ENCODE measurements at regions not wholly inside any gene's neighbourhood (a gene's known extent, or its start where the extent isn't known, plus 50 kb on each side); places are given as distances from the start of the nearest gene placed in this dataset.

DNA sequence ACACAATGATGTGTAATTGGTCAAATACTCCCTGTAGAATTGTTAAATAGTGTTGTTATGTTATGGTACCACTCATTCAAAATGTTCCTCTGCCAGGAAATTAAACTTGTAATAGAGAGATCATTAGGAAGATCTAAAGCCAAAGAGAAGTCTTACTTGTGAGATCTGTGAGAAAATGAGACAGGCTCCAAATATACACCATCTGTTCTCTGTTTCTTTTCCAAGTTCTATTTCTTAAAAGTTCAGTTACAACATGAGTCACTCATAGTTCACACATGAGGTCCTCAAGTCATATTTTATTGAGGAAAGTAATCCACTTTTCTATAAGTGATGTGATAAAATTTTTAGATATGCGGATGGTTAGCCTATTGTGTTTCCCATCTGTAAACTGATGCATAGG is 1038.1 kb upstream of the PRR20A start:
- no peaks in the 10 kb centered on the region; the same call in 1 of the 2 replicates for H3K27me3 ChIP-seq
- H3K36me3 ChIP-seq = no peaks in the 10 kb centered on the region
- no peak for TF ChIP-seq CTCF (IDR thresholded peaks at IDR 0.05; ENCODE audit: low read depth, low read length)
- no peaks in the 10 kb centered on the region for H3K9me3 ChIP-seq
- no peak overlapping the region for H3K4me3 ChIP-seq (ENCODE audit: low read depth, low read length)
- DNase-seq = no peak
- H3K4me1 ChIP-seq = no peaks in the 10 kb centered on the region

GRCh38 chr13:56110751-56111150 is 1030.0 kb upstream of the PRR20A start:
- Histone ChIP-seq H3K9me3 (no peaks in the 10 kb centered on the region), H3K36me3 (no peaks in the 10 kb centered on the region), H3K27me3 (no peaks in the 10 kb centered on the region), H3K4me3 (ENCODE audit: low read depth, low read length) (no peak overlapping the region), H3K4me1 (no peaks in the 10 kb centered on the region)
- DNase-seq = no peak
- no peak for TF ChIP-seq CTCF (IDR thresholded peaks at IDR 0.05; ENCODE audit: low read depth, low read length)

GRCh38 chr13:56134524-56134923 is 1006.2 kb upstream of the PRR20A start:
- DNase-seq = no peak

GRCh38 chr13:56166864-56167263 is 973.9 kb upstream of the PRR20A start:
- no peak for TF ChIP-seq CTCF (IDR thresholded peaks at IDR 0.05; ENCODE audit: low read depth, low read length)
- no peak for DNase-seq
- Histone ChIP-seq H3K36me3 (no peaks in the 10 kb centered on the region), H3K4me3 (ENCODE audit: low read depth, low read length) (no peak overlapping the region), H3K4me1 (no peaks in the 10 kb centered on the region), H3K9me3 (no peaks in the 10 kb centered on the region), H3K27me3 (no peaks in the 10 kb centered on the region)

More at GRCh38 chr13:56134524-56134923, 1006.2 kb upstream of the PRR20A start:
- Histone ChIP-seq H3K9me3 (no peaks in the 10 kb centered on the region), H3K27me3 (no peaks in the 10 kb centered on the region), H3K4me1 (no peaks in the 10 kb centered on the region), H3K4me3 (ENCODE audit: low read depth, low read length) (no peak overlapping the region), H3K36me3 (no peaks in the 10 kb centered on the region)
- no peak for TF ChIP-seq CTCF (IDR thresholded peaks at IDR 0.05; ENCODE audit: low read depth, low read length)

DNA sequence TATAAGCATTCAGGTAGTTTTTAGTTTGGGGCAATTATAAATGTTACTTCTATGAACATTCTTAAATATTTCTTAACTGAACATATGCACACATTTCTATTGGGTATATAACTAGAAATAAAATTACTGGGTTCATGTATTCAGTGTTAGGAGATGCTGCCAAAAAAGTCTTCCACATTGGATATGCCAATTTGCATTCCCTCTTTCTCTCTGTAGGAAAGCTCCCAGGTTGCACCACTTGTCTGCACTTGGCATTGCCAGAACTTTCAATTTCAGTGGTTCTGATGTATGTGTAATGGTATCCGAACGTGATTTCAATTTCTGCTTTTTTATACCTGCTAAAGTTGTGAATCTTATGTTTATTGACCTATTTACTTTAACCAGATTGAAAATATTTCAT is 972.1 kb upstream of the PRR20A start:
- Histone ChIP-seq H3K4me3 (ENCODE audit: low read depth, low read length) (no peak overlapping the region), H3K4me1 (no peaks in the 10 kb centered on the region)

DNA sequence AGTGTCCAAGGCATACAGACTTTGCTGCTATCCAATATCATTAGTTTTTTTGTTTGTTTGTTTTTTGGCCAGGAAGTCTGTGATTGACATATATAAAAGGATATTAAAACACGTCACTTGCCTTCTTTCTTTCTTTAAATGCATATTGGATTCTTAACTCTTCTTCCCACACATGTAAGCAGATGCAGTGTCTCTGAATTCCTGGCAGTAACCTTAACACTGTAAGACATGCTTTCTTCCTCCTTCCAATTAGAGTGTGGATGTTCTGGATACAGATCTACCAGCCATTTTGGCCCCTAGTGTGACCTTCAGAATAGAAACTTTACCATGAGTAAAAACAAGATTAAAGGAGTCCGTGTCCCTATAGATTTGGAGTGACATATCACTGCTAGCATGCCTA is 967.4 kb upstream of the PRR20A start:
- no peak for TF ChIP-seq CTCF (IDR thresholded peaks at IDR 0.05; ENCODE audit: low read depth, low read length)
- no peaks in the 10 kb centered on the region for H3K36me3 ChIP-seq
- no peaks in the 10 kb centered on the region for H3K4me1 ChIP-seq
- H3K4me3 ChIP-seq (ENCODE audit: low read depth, low read length) = no peak overlapping the region
- H3K27me3 ChIP-seq = no peaks in the 10 kb centered on the region
- no peak for DNase-seq
- H3K9me3 ChIP-seq = no peaks in the 10 kb centered on the region

More for the DNA sequence above, 972.1 kb upstream of the PRR20A start:
- DNase-seq = no peak
- TF ChIP-seq CTCF (IDR thresholded peaks at IDR 0.05; ENCODE audit: low read depth, low read length) = no peak
- Histone ChIP-seq H3K27me3 (no peaks in the 10 kb centered on the region), H3K9me3 (no peaks in the 10 kb centered on the region), H3K36me3 (no peaks in the 10 kb centered on the region)
